Cardiac fibroblast (primary cell): ENCODE measurements at regions not wholly inside any gene's neighbourhood (a gene's known extent, or its start where the extent isn't known, plus 50 kb on each side); places are given as distances from the start of the nearest gene placed in this dataset.
A peak's percentile ranks its signal among the peaks of the same experiment; 100 is the strongest.
"Not testable (repeated sequence)": the region's sequence is repeated elsewhere in the genome, so short reads cannot be mapped to it uniquely, and the experiment has no call there.

Experiments
- DNase-seq, 2 donors: peaks; one replicate each; pipeline versions ENCODE4 v3.0.0 to v3.0.0-alpha.2; 2010; ENCODE audit warnings: low read depth in 2 of 2
- H3K4me3 ChIP-seq, 2 donors: replicated peaks in 1 of 2; 1 replicate in 1 of 2; 2 replicates in 1 of 2; pipeline ENCODE4 v1.5.1; 2011; ENCODE audit warnings: low read depth in 2 of 2, low read length in 2 of 2, mild to moderate bottlenecking in 2 of 2, moderate library complexity in 1 of 2
- TF ChIP-seq, protein P1 (sequence below): IDR thresholded peaks from one replicate; pipeline ENCODE4 v1.5.1; 2011; ENCODE audit warnings: low read depth, mild to moderate bottlenecking, low read length, inconsistent platforms

DNA sequence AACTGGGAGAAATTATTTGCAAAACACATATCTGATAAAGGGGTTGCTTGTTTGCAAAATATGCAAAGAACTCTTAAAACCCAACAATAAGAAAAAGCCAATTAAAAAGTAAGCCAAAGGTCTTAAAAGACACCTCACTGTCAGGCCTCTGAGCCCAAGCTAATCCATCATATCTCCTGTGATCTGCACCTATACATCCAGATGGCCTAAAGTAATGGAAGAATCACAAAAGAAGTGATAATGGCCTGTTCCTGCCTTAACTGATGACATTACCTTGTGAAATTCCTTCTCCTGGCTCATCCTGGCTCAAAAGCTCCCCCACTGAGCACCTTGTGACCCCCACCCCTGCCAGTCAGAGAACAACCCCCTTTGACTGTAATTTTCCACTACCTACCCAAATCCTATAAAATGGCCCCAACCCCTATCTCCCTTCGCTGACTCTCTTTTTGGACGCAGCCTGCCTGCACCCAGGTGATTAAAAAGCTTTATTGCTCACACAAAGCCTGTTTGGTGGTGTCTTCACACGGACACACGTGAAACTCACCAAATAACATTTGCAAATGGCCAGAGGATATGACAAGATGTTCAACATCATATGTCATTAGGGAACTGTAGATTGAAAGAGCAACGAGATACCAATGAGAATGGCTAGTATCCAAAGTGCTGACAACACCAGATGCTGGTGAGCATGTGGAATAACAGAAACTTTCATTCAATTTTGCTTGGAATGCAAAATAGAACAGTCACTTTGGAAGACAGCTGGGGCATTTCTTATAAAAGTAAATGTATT, 565.0 kb upstream of the ADGRB3 start:
- DNase-seq, result peak in 1 of 2 donors; percentile 11
- H3K4me3 ChIP-seq, result no peak overlapping the region
- TF ChIP-seq, protein P1, sequence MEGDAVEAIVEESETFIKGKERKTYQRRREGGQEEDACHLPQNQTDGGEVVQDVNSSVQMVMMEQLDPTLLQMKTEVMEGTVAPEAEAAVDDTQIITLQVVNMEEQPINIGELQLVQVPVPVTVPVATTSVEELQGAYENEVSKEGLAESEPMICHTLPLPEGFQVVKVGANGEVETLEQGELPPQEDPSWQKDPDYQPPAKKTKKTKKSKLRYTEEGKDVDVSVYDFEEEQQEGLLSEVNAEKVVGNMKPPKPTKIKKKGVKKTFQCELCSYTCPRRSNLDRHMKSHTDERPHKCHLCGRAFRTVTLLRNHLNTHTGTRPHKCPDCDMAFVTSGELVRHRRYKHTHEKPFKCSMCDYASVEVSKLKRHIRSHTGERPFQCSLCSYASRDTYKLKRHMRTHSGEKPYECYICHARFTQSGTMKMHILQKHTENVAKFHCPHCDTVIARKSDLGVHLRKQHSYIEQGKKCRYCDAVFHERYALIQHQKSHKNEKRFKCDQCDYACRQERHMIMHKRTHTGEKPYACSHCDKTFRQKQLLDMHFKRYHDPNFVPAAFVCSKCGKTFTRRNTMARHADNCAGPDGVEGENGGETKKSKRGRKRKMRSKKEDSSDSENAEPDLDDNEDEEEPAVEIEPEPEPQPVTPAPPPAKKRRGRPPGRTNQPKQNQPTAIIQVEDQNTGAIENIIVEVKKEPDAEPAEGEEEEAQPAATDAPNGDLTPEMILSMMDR, result no peak

DNA sequence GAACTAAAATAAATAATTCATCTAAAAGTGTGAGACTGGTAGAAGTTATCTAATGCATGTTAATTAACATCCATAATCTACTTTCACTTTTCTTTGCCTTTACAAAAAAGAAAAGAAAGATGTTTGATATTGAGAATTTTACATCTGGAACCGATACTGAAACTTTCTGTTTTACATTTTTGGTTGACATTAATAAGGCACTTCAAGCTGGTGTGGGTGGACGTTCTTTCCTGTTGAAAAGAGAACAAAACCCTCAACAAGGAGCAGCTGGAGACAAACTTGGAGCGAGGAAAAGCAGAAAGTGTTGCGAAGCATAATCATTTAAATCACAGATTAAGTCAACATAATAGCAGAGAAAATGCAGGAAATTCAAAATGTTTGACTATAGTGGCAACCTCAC, 575.2 kb upstream of the ADGRB3 start:
- peak overlapping the region in 1 of 2 donors; percentile 1 for H3K4me3 ChIP-seq
- DNase-seq, result peak; percentile 10 to 58
- TF ChIP-seq, protein P1, result no peak

DNA sequence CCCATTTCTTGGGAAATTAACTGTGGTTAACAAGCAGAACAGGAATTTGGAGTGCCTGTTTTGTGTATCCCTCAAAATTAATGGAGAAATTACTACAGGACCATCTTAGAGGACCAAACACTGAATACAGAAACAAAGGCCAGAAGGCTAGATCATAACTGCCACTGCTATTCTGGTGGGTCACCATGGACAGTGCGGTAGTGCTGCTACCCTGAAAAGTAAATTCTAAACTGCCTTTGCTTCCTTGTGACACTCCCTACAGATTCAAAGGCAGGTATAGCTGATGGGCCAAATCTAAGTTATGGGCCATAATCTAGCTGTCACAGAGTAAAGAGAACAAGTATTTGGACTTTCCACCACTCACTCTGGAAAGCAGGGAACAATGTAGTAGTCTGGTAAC, 575.8 kb upstream of the ADGRB3 start:
- TF ChIP-seq, protein P1, result no peak
- H3K4me3 ChIP-seq, result no peak overlapping the region

DNA sequence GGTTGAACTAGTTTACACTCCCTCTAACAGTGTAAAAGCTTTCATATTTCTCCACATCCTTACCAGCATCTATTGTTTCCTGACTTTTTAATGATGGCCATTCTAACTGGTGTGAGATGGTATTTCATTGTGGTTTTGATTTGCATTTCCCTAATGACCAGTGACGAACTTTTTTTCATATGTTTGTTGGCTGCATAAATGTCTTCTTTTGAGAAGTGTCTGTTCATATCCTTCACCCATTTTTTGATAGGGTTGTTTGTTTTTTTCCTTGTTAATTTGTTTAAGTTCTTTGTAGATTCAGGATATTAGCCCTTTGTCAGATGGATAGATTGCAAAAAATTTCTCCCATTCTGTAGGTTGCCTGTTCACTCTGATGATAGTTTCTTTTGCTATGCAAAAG, 578.5 kb upstream of the ADGRB3 start:
- not testable (repeated sequence) for H3K4me3 ChIP-seq, DNase-seq

More for the DNA sequence above, 575.8 kb upstream of the ADGRB3 start:
- no peak for DNase-seq

DNA sequence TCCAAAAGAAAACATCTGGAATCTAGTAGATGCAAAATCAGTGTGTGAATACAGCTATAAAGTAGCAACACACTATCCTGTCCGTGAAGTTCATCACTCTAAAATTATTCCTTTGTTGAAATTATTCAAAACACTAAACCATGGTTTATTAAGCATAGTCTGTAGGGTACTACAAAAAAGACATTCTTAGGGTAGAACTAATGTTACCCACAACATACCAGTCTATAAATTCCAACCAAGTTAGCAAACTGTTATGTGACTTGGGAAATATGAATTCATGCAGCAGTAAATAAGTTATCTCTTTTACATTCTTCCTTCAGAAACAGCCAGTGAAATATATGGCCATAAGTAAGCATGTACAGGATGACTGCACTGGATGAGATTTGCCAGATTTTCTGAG, 580.3 kb upstream of the ADGRB3 start:
- no peak overlapping the region for H3K4me3 ChIP-seq
- TF ChIP-seq, protein P1, result no peak

DNA sequence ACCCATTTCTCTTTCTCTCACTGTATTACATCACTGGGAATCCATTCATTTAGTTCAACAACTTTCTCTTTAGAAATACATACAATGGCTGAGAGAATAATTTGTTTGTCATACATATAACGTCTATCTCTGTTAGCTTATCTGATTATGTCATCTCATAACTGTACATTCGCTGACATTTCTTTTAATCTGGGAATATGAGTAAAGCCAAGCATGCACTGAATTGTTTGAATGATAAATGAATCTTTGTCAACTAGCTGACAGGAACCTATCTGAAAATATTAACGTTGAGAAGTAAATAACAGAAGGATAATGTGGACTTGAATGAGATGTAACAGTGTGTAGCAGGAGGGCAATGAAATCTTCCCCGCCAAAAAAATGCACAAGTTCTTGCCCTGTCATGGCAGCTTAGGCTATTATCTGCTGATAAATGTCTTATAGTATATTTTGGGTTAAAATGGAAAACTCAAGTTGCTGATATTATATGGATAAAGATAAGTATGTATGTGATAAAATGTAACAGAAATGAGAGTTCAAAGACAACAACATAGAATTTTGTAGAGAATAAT, 581.2 kb upstream of the ADGRB3 start:
- no peak for DNase-seq
- TF ChIP-seq, protein P1, result no peak
- no peak overlapping the region for H3K4me3 ChIP-seq

More for the DNA sequence above, 580.3 kb upstream of the ADGRB3 start:
- peak; percentile 41 to 45 for DNase-seq

DNA sequence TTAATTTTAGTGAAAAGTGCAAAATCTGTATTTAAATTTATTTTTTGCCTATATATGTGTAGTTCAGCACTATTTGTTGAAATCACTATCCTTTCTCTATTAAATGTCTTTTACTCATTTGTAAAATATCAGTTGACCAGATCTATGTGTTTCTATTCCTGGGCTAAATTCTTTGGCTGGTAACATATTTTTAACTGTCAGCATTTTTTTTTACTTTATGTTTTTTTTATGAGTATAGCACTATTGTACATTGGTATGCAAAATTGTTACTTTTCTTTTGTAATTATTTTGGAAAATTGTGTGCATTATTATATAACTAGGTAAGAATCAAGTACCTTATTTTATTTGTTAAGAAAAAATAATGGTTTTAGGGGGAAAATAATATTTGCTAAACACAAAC, 582.8 kb upstream of the ADGRB3 start:
- no peak overlapping the region for H3K4me3 ChIP-seq
- TF ChIP-seq, protein P1, result no peak
- DNase-seq, result no peak
